ENCODE measurements at regions not wholly inside any gene's neighbourhood (a gene's known extent, or its start where the extent isn't known, plus 50 kb on each side); places are given as distances from the start of the nearest gene placed in this dataset.

DNA sequence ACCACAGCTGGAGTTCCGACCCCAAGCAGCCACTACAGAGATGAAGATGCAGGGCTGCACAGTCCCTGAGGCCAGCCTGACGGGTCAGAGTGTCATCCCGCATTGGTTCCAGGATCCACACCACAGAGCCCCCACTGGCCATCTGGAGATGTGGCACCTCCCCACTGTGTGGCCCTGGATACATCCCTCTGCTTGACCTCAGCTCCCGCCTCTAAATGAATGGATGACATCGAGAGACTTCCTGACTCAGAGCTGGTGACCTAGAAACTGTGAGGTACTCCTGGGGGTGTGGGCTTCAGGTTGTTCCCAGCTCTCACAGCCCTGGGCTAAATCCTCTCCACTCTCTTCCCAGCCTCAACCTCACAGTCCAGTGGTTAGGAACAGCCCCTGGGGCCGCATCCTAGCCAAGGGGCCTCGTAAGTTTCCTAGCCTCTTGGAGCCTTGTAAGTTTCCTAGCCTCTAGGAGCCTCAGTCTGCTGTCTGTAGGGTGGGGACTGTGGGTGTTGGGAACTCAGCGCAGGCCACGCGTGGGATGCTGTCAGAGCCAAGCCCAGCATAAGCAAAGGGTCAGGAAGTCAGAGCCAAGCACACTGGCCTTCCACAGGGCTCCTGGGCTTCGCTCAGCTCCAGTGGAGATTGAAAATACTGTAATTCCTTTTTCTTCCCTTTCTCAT lies 87.5 kb upstream of the RUNX3 start:
- TF ChIP-seq EZH2 (optimal IDR thresholded peaks at IDR 0.05; ENCODE audit: low read depth, low read length), result no peak
- no peak for TF ChIP-seq CTCF (IDR thresholded peaks at IDR 0.05; ENCODE audit: low read length)
- TF ChIP-seq EZH2phosphoT487 (IDR thresholded peaks at IDR 0.05; ENCODE audit: low read length), result no peak

All from MM.1S (cell line).